Vagina (tissue), 2 donors: ENCODE measurements at regions not wholly inside any gene's neighbourhood (a gene's known extent, or its start where the extent isn't known, plus 50 kb on each side); places are given as distances from the start of the nearest gene placed in this dataset.

Source experiments
- DNase-seq, 2 donors: peaks; one replicate each; pipeline ENCODE4 v3.0.0-alpha.2; 2017; ENCODE audit errors: extremely low spot score in 2 of 2
- H3K27ac ChIP-seq: fragments of 200-600 bp; sonication (generic); one replicate; pipeline ENCODE4 v1.5.1; 2019
- H3K27me3 ChIP-seq: fragments of 200-600 bp; sonication (generic); one replicate; pipeline ENCODE4 v1.5.1; 2019
- H3K36me3 ChIP-seq, 2 donors: fragments of 200-600 bp; sonication (generic); one replicate each; pipeline ENCODE4 v1.5.1; 2017 to 2019
- H3K4me1 ChIP-seq: fragments of 200-600 bp; sonication (generic); one replicate; pipeline ENCODE4 v1.5.1; 2019
- H3K4me3 ChIP-seq, 2 donors: fragments of 200-600 bp; sonication (generic); 1 replicate in 1 of 2; 2 replicates in 1 of 2; pipeline ENCODE4 v1.5.1; 2016 to 2019
- H3K9me3 ChIP-seq: fragments of 200-600 bp; sonication (generic); one replicate; pipeline ENCODE4 v1.5.1; 2019
- CTCF ChIP-seq, 3 experiments: fragments of 450-650 bp in 2 of 3; fragments of 200-600 bp in 1 of 3; sonication (generic) in 1 of 3; IDR thresholded peaks; one replicate each; pipeline ENCODE4 v1.5.1; 2017 to 2019; ENCODE audit warnings: antibody characterized with exemption in 3 of 3, mild to moderate bottlenecking in 2 of 3, moderate library complexity in 2 of 3
- POLR2A ChIP-seq, 2 donors: fragments of 450-650 bp; IDR thresholded peaks; one replicate each; pipeline ENCODE4 v1.6.1; 2017; ENCODE audit warnings: antibody characterized with exemption in 2 of 2, mild to moderate bottlenecking in 2 of 2, moderate library complexity in 2 of 2
- POLR2AphosphoS5 ChIP-seq, 2 donors: sonication (generic); formaldehyde crosslinking; IDR thresholded peaks; one replicate each; pipeline ENCODE4 v1.9.0; 2017; ENCODE audit warnings: antibody characterized with exemption in 2 of 2, mild to moderate bottlenecking in 2 of 2, low read depth in 1 of 2; ENCODE audit not compliant: insufficient read depth in 1 of 2
- intact Hi-C: fragments of 100-400 bp; cut with DNase I; formaldehyde crosslinking; loops from one replicate; pipeline ENCODE4 v1.15.1; 2023

- no peak for DNase-seq
- Histone ChIP-seq H3K4me3 (no peak overlapping the region), H3K27me3 (no peaks in the 10 kb centered on the region), H3K36me3 (no peaks in the 10 kb centered on the region), H3K9me3 (no peaks in the 10 kb centered on the region), H3K27ac (no peak overlapping the region), H3K4me1 (no peaks in the 10 kb centered on the region)
- intact Hi-C loops: no loop called here
- no peak for TF ChIP-seq POLR2A (IDR thresholded peaks at IDR 0.05)
- TF ChIP-seq POLR2AphosphoS5 (IDR thresholded peaks at IDR 0.05; ENCODE audit: insufficient read depth in 1 of 2, low read depth in 1 of 2): no peak
- no peak for TF ChIP-seq CTCF (IDR thresholded peaks at IDR 0.05)
These were observed 323.5 kb upstream of the NFE2L3 start for GRCh38 chr7:25828468-25828867.

- no peak for TF ChIP-seq POLR2A (IDR thresholded peaks at IDR 0.05)
- TF ChIP-seq CTCF (IDR thresholded peaks at IDR 0.05): no peak
- TF ChIP-seq POLR2AphosphoS5 (IDR thresholded peaks at IDR 0.05; ENCODE audit: insufficient read depth in 1 of 2, low read depth in 1 of 2): no peak
- Histone ChIP-seq H3K4me3 (no peak overlapping the region), H3K27me3 (no peaks in the 10 kb centered on the region), H3K36me3 (no peaks in the 10 kb centered on the region), H3K9me3 (no peaks in the 10 kb centered on the region), H3K27ac (no peak overlapping the region), H3K4me1 (no peaks in the 10 kb centered on the region)
- no peak for DNase-seq
- intact Hi-C loops: no loop called here
These were observed 322.3 kb upstream of the NFE2L3 start for GRCh38 chr7:25829663-25830062.

GRCh38 chr7:25830215-25830614, 321.8 kb upstream of the NFE2L3 start:
- TF ChIP-seq POLR2A (IDR thresholded peaks at IDR 0.05) (no peak), CTCF (IDR thresholded peaks at IDR 0.05) (no peak), POLR2AphosphoS5 (IDR thresholded peaks at IDR 0.05; ENCODE audit: insufficient read depth in 1 of 2, low read depth in 1 of 2) (no peak)
- Histone ChIP-seq H3K27me3 (no peaks in the 10 kb centered on the region), H3K27ac (no peak overlapping the region), H3K9me3 (no peaks in the 10 kb centered on the region), H3K4me1 (no peaks in the 10 kb centered on the region), H3K4me3 (no peak overlapping the region), H3K36me3 (no peaks in the 10 kb centered on the region)
- intact Hi-C loops: no loop called here
- DNase-seq: no peak

- intact Hi-C loops: no loop called here
- Histone ChIP-seq H3K9me3 (no peaks in the 10 kb centered on the region), H3K36me3 (no peaks in the 10 kb centered on the region), H3K4me3 (no peak overlapping the region), H3K27ac (no peak overlapping the region), H3K27me3 (no peaks in the 10 kb centered on the region), H3K4me1 (no peaks in the 10 kb centered on the region)
- DNase-seq: no peak
- TF ChIP-seq CTCF (IDR thresholded peaks at IDR 0.05) (no peak), POLR2AphosphoS5 (IDR thresholded peaks at IDR 0.05; ENCODE audit: insufficient read depth in 1 of 2, low read depth in 1 of 2) (no peak), POLR2A (IDR thresholded peaks at IDR 0.05) (no peak)
These were observed 320.8 kb upstream of the NFE2L3 start for GRCh38 chr7:25831062-25831691.

- no peak for DNase-seq
- Histone ChIP-seq H3K4me1 (no peaks in the 10 kb centered on the region), H3K27ac (no peak overlapping the region), H3K9me3 (no peaks in the 10 kb centered on the region), H3K27me3 (no peaks in the 10 kb centered on the region), H3K36me3 (no peaks in the 10 kb centered on the region), H3K4me3 (no peak overlapping the region)
- intact Hi-C loops: no loop called here
- no peak for TF ChIP-seq CTCF (IDR thresholded peaks at IDR 0.05)
- no peak for TF ChIP-seq POLR2A (IDR thresholded peaks at IDR 0.05)
- TF ChIP-seq POLR2AphosphoS5 (IDR thresholded peaks at IDR 0.05; ENCODE audit: insufficient read depth in 1 of 2, low read depth in 1 of 2): no peak
These were observed 320.1 kb upstream of the NFE2L3 start for GRCh38 chr7:25831831-25832411.
